ENCODE measurements at regions not wholly inside any gene's neighbourhood (a gene's known extent, or its start where the extent isn't known, plus 50 kb on each side); places are given as distances from the start of the nearest gene placed in this dataset.

DNA sequence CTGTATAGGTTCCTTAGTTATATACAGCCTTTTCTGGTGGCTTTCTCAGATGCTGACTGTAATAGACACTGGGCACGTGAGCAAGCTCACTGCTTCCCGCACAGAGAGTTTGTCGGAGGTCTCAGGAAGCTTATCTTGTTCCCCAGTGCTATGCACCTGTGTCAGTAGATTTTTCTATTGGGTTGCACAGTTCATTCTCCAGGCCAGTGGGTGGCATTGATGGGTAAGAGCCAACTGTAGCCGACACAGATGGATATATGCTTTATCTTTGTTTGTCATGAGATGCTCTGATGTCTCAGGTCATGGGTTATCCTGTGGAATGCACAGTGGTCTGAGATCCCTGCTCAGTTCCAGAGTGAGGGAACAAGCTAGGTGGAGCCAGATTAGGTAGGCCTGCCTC lies 293.0 kb downstream of the GRB14 start:
- TF ChIP-seq, protein P1, sequence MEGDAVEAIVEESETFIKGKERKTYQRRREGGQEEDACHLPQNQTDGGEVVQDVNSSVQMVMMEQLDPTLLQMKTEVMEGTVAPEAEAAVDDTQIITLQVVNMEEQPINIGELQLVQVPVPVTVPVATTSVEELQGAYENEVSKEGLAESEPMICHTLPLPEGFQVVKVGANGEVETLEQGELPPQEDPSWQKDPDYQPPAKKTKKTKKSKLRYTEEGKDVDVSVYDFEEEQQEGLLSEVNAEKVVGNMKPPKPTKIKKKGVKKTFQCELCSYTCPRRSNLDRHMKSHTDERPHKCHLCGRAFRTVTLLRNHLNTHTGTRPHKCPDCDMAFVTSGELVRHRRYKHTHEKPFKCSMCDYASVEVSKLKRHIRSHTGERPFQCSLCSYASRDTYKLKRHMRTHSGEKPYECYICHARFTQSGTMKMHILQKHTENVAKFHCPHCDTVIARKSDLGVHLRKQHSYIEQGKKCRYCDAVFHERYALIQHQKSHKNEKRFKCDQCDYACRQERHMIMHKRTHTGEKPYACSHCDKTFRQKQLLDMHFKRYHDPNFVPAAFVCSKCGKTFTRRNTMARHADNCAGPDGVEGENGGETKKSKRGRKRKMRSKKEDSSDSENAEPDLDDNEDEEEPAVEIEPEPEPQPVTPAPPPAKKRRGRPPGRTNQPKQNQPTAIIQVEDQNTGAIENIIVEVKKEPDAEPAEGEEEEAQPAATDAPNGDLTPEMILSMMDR (IDR thresholded peaks at IDR 0.05): no peak
- TF ChIP-seq POLR2AphosphoS5 (IDR thresholded peaks at IDR 0.05): no peak

Data from suprapubic skin (tissue), 3 donors.